ENCODE measurements at regions not wholly inside any gene's neighbourhood (a gene's known extent, or its start where the extent isn't known, plus 50 kb on each side); places are given as distances from the start of the nearest gene placed in this dataset.

DNA sequence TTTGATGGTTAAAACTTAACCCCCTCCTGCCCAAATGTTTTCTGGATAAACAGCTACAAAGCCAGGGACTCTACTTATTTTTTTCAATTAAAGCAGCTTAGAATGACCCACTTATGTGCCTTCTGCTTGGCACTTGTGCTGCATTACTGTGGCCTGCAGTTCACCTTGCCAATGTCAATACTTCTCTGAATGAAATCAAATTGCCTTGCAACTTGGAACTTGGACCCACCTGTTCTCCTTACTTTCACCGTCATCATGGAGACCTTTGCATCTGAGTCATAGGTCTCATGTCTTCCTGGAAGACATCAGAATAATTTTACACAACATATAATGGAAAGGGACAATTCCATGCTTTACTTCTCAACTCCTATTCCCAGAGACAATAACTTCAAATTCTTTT is 92.1 kb upstream of the FHL2 start:
- no peaks in the 10 kb centered on the region for H3K27me3 ChIP-seq (ENCODE audit: insufficient read depth, low read length, poor library complexity)
- no peaks in the 10 kb centered on the region for H3K4me1 ChIP-seq (ENCODE audit: insufficient read depth, low read length)
- no peaks in the 10 kb centered on the region for H3K36me3 ChIP-seq (ENCODE audit: insufficient read depth, low read length)
- ATAC-seq (ENCODE audit: insufficient read depth, low read depth) (no peak), DNase-seq (no peak)
- H3K4me3 ChIP-seq (ENCODE audit: low read depth in 1 of 2, low read length in 2 of 2) = no peak overlapping the region
- H3K4me2 ChIP-seq (ENCODE audit: insufficient read depth, low read length) = no peak overlapping the region
- no peaks in the 10 kb centered on the region for H3K79me2 ChIP-seq (ENCODE audit: insufficient read depth, low read length)
- H2AFZ ChIP-seq (ENCODE audit: low read depth, low read length) = no peak overlapping the region
- H3K27ac ChIP-seq (ENCODE audit: low read length) = no peak overlapping the region
- no peak overlapping the region for H3K9ac ChIP-seq (ENCODE audit: low read depth, low read length)
- TF ChIP-seq CTCF (IDR thresholded peaks at IDR 0.05; ENCODE audit: borderline replicate concordance, extremely low read depth, low read length, poor library complexity, severe bottlenecking) = no peak
- no peak for TF ChIP-seq EZH2 (IDR thresholded peaks at IDR 0.05; ENCODE audit: borderline replicate concordance, low read depth, low read length, severe bottlenecking)
- H4K20me1 ChIP-seq (ENCODE audit: insufficient read depth, low read length) = no peaks in the 10 kb centered on the region
- no peaks in the 10 kb centered on the region for H3K9me3 ChIP-seq (ENCODE audit: insufficient read depth, low read length, severe bottlenecking)

DNA sequence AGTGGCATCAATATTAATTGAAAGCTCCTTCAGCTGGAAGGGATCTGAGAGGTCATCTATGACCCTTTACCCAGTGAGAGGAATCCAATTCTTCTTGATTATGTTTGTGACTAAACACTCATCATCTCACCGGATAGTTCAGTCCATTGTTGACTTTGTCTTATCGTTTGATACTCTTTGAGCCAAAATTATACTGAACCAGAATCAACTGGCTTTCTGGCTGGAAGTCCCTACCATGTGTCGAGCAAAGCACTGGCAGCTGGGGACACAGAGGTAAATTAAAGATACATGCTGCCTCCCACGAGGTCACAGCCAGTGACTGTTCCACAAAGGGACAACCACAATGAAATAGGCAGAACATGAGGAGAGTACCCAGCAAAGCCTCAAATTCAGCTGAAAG is 91.4 kb upstream of the FHL2 start:
- H4K20me1 ChIP-seq (ENCODE audit: insufficient read depth, low read length) = no peaks in the 10 kb centered on the region
- no peak overlapping the region for H3K27ac ChIP-seq (ENCODE audit: low read length)
- H3K4me2 ChIP-seq (ENCODE audit: insufficient read depth, low read length) = no peak overlapping the region

DNA sequence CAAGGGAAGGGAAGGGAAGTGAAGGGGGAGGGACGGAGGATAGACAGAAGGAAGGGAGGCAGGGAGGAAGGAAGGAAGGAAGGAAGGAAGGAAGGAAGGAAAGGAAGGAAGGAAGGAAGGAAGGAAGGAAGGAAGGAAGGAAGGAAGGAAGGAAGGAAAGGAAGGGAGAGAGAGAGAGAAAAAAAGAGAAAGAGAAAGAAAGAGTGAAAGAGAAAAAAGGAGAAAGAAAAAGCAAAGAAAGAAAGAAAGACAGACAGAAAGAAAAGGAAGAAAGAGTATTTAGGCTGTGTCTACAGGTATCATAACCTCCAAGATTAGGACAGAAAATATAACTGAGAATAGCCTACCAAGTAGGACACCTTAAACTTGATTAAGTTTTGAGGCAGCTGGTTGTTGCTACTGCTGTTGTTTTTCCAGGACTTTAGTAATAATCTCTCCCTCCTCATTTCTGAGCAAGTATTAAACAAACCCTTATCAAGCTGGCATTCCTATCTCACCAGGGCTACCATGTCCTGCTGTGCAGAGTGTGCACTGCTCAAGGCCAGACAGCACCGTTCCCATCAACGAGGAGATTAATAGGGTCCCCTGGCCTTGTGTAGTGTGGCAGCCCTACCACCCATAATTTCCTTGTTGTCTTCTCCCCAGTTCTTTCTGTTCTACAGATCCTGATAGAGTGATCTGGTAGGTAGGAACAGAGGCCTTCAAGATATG is 90.5 kb upstream of the FHL2 start:
- Histone ChIP-seq H3K27me3 (ENCODE audit: insufficient read depth, low read length, poor library complexity) (no peaks in the 10 kb centered on the region), H3K27ac (ENCODE audit: low read length) (no peak overlapping the region), H3K4me2 (ENCODE audit: insufficient read depth, low read length) (no peak overlapping the region), H2AFZ (ENCODE audit: low read depth, low read length) (no peak overlapping the region), H3K36me3 (ENCODE audit: insufficient read depth, low read length) (no peaks in the 10 kb centered on the region), H3K9ac (ENCODE audit: low read depth, low read length) (no peak overlapping the region), H4K20me1 (ENCODE audit: insufficient read depth, low read length) (no peaks in the 10 kb centered on the region), H3K4me1 (ENCODE audit: insufficient read depth, low read length) (no peaks in the 10 kb centered on the region), H3K4me3 (ENCODE audit: low read depth in 1 of 2, low read length in 2 of 2) (no peak overlapping the region), H3K9me3 (ENCODE audit: insufficient read depth, low read length, severe bottlenecking) (no peaks in the 10 kb centered on the region), H3K79me2 (ENCODE audit: insufficient read depth, low read length) (no peaks in the 10 kb centered on the region)
- DNase-seq = no peak
- TF ChIP-seq EZH2 (IDR thresholded peaks at IDR 0.05; ENCODE audit: borderline replicate concordance, low read depth, low read length, severe bottlenecking) (no peak), CTCF (IDR thresholded peaks at IDR 0.05; ENCODE audit: borderline replicate concordance, extremely low read depth, low read length, poor library complexity, severe bottlenecking) (no peak)
- no peak for ATAC-seq (ENCODE audit: insufficient read depth, low read depth)

More for the DNA sequence above, 91.4 kb upstream of the FHL2 start:
- Histone ChIP-seq H3K9me3 (ENCODE audit: insufficient read depth, low read length, severe bottlenecking) (no peaks in the 10 kb centered on the region), H3K4me1 (ENCODE audit: insufficient read depth, low read length) (no peaks in the 10 kb centered on the region), H3K36me3 (ENCODE audit: insufficient read depth, low read length) (no peaks in the 10 kb centered on the region), H3K4me3 (ENCODE audit: low read depth in 1 of 2, low read length in 2 of 2) (no peak overlapping the region), H3K9ac (ENCODE audit: low read depth, low read length) (no peak overlapping the region), H3K27me3 (ENCODE audit: insufficient read depth, low read length, poor library complexity) (no peaks in the 10 kb centered on the region), H2AFZ (ENCODE audit: low read depth, low read length) (no peak overlapping the region), H3K79me2 (ENCODE audit: insufficient read depth, low read length) (no peaks in the 10 kb centered on the region)
- no peak for TF ChIP-seq CTCF (IDR thresholded peaks at IDR 0.05; ENCODE audit: borderline replicate concordance, extremely low read depth, low read length, poor library complexity, severe bottlenecking)
- no peak for TF ChIP-seq EZH2 (IDR thresholded peaks at IDR 0.05; ENCODE audit: borderline replicate concordance, low read depth, low read length, severe bottlenecking)
- ATAC-seq (ENCODE audit: insufficient read depth, low read depth) = no peak
- no peak for DNase-seq
